Testis (tissue), 2 donors: ENCODE measurements at regions not wholly inside any gene's neighbourhood (a gene's known extent, or its start where the extent isn't known, plus 50 kb on each side); places are given as distances from the start of the nearest gene placed in this dataset.
A peak's percentile ranks its signal among the peaks of the same experiment; 100 is the strongest.

ENCODE experiments used
- DNase-seq: peaks from one replicate; pipeline ENCODE4 v3.0.0-alpha.2; 2019
- H3K27ac ChIP-seq, 2 donors: fragments of 200-600 bp; sonication (generic); one replicate each; pipeline ENCODE4 v1.5.1; 2019
- H3K27me3 ChIP-seq: fragments of 200-600 bp; sonication (generic); one replicate; pipeline ENCODE4 v1.5.1; 2019
- H3K36me3 ChIP-seq: fragments of 200-600 bp; sonication (generic); one replicate; pipeline ENCODE4 v1.5.1; 2017; ENCODE audit warnings: low read depth; ENCODE audit errors: missing control alignments
- H3K4me1 ChIP-seq: fragments of 200-600 bp; sonication (generic); one replicate; pipeline ENCODE4 v1.5.1; 2019
- H3K4me3 ChIP-seq, 2 donors: fragments of 200-600 bp; sonication (generic); one replicate each; pipeline ENCODE4 v1.5.1; 2017 to 2019
- H3K9me3 ChIP-seq: fragments of 200-600 bp; sonication (generic); one replicate; pipeline ENCODE4 v1.5.1; 2017
- CTCF ChIP-seq, 3 experiments: fragments of 450-650 bp in 2 of 3; fragments of 200-600 bp in 1 of 3; sonication (generic) in 1 of 3; IDR thresholded peaks; one replicate each; pipeline ENCODE4 v1.5.1; 2016 to 2019; ENCODE audit warnings: antibody characterized with exemption in 3 of 3, mild to moderate bottlenecking in 2 of 3, moderate library complexity in 1 of 3
- POLR2A ChIP-seq: fragments of 450-650 bp; IDR thresholded peaks from one replicate; pipeline ENCODE4 v1.6.1; 2017; ENCODE audit warnings: antibody characterized with exemption, mild to moderate bottlenecking, moderate library complexity
- WGBS, 2 donors: methylation state at CpG; one replicate each; pipeline ENCODE4 v1.1.5; 2018; 5-methylcytosine and 5-hydroxymethylcytosine counted together
- intact Hi-C: fragments of 100-400 bp; cut with DNase I; formaldehyde crosslinking; loops from one replicate; pipeline ENCODE4 v1.15.1; 2023; ENCODE audit warnings: low total_unique reads

GRCh38 chr5:2168601-2169429 lies 286.1 kb upstream of the IRX4 start:
- no peak overlapping the region for H3K4me3 ChIP-seq
- WGBS, 2 donors = 44 to 59% methylated on average over 24 of the region's 24 CpGs
- no peak for DNase-seq
- H3K27me3 ChIP-seq = no peaks in the 10 kb centered on the region
- H3K36me3 ChIP-seq = no peaks in the 10 kb centered on the region
- no peaks in the 10 kb centered on the region for H3K9me3 ChIP-seq
- no peak overlapping the region for H3K27ac ChIP-seq
- no peak for TF ChIP-seq CTCF (IDR thresholded peaks at IDR 0.05)
- TF ChIP-seq POLR2A = no peak
- intact Hi-C loops = no loop called here
- H3K4me1 ChIP-seq = no peaks in the 10 kb centered on the region

- H3K27ac ChIP-seq = no peak overlapping the region
- DNase-seq = no peak
- 80 to 92% methylated on average over 11 of the region's 11 CpGs for WGBS, 2 donors
- no peaks in the 10 kb centered on the region for H3K9me3 ChIP-seq
- intact Hi-C loops = no loop called here
- H3K4me3 ChIP-seq = no peak overlapping the region
- TF ChIP-seq CTCF (IDR thresholded peaks at IDR 0.05) = no peak
- no peak for TF ChIP-seq POLR2A
- no peaks in the 10 kb centered on the region for H3K4me1 ChIP-seq
- no peaks in the 10 kb centered on the region for H3K36me3 ChIP-seq
- H3K27me3 ChIP-seq = no peaks in the 10 kb centered on the region
Measured at GRCh38 chr5:2167671-2168070, 284.9 kb upstream of the IRX4 start.

- 60 to 70% methylated on average over 5 to 6 of the region's 6 CpGs for WGBS, 2 donors
- Histone ChIP-seq H3K4me1 (no peaks in the 10 kb centered on the region), H3K27ac (no peak overlapping the region), H3K27me3 (no peaks in the 10 kb centered on the region), H3K9me3 (no peaks in the 10 kb centered on the region), H3K36me3 (no peaks in the 10 kb centered on the region), H3K4me3 (no peak overlapping the region)
- no peak for TF ChIP-seq POLR2A
- TF ChIP-seq CTCF (IDR thresholded peaks at IDR 0.05) = no peak
- DNase-seq = no peak
- intact Hi-C loops = no loop called here
Measured at GRCh38 chr5:2166979-2167377, 284.3 kb upstream of the IRX4 start.

- Histone ChIP-seq H3K4me1 (no peaks in the 10 kb centered on the region), H3K4me3 (no peak overlapping the region), H3K36me3 (no peaks in the 10 kb centered on the region), H3K27me3 (no peaks in the 10 kb centered on the region), H3K9me3 (no peaks in the 10 kb centered on the region), H3K27ac (no peak overlapping the region)
- intact Hi-C loops = no loop called here
- WGBS, 2 donors = 41 to 73% methylated on average over 8 to 17 of the region's 17 CpGs
- TF ChIP-seq CTCF (IDR thresholded peaks at IDR 0.05) = no peak
- TF ChIP-seq POLR2A = no peak
- peak; percentile 39 for DNase-seq
Measured at GRCh38 chr5:2166306-2166978, 283.7 kb upstream of the IRX4 start.
